CD14-positive monocyte (primary cell): ENCODE measurements at regions not wholly inside any gene's neighbourhood (a gene's known extent, or its start where the extent isn't known, plus 50 kb on each side); places are given as distances from the start of the nearest gene placed in this dataset.

ENCODE experiments used
- DNase-seq, 3 donors: peaks; one replicate each; pipeline ENCODE4 v3.0.0-alpha.2; 2011 to 2022
- H2AFZ ChIP-seq: 2 replicates; pipeline ENCODE4 v1.6.0; 2012; ENCODE audit warnings: mild to moderate bottlenecking, low read depth, low read length, inconsistent platforms; ENCODE audit not compliant: insufficient read depth, poor library complexity, severe bottlenecking
- H3K27ac ChIP-seq, 2 donors: 1 replicate in 1 of 2; 2 replicates in 1 of 2; pipeline ENCODE4 v1.5.1; 2012 to 2013; ENCODE audit warnings: low read length in 2 of 2, control low read depth in 1 of 2, inconsistent platforms in 1 of 2, low read depth in 1 of 2, mild to moderate bottlenecking in 1 of 2
- H3K27me3 ChIP-seq, 2 donors: one replicate each; pipeline versions ENCODE4 v1.6.0 to v1.6.1; 2011 to 2013; ENCODE audit warnings: low read length in 2 of 2; ENCODE audit not compliant: control insufficient read depth in 2 of 2, insufficient read depth in 2 of 2
- H3K36me3 ChIP-seq, 2 donors: replicated peaks in 1 of 2; 1 replicate in 1 of 2; 2 replicates in 1 of 2; pipeline versions ENCODE4 v1.5.1 to v1.6.1; 2012 to 2013; ENCODE audit warnings: low read length in 2 of 2, control low read depth in 1 of 2, inconsistent platforms in 1 of 2, mild to moderate bottlenecking in 1 of 2; ENCODE audit not compliant: insufficient read depth in 2 of 2, control insufficient read depth in 1 of 2
- H3K4me1 ChIP-seq, 2 donors: 1 replicate in 1 of 2; 2 replicates in 1 of 2; pipeline versions ENCODE4 v1.5.1 to v1.6.1; 2012 to 2013; ENCODE audit warnings: low read length in 2 of 2, control low read depth in 1 of 2, inconsistent platforms in 1 of 2, mild to moderate bottlenecking in 1 of 2, moderate library complexity in 1 of 2; ENCODE audit not compliant: insufficient read depth in 2 of 2, control insufficient read depth in 1 of 2
- H3K4me2 ChIP-seq: replicated peaks from 2 replicates; pipeline ENCODE3; 2012; ENCODE audit warnings: low read length, moderate library complexity, mild to moderate bottlenecking; ENCODE audit not compliant: poor library complexity, severe bottlenecking; ENCODE audit errors: extremely low read depth
- H3K4me3 ChIP-seq, 3 experiments: fragments of 200-600 bp in 1 of 3; sonication (generic) in 1 of 3; replicated peaks in 1 of 3; 1 replicate in 2 of 3; 2 replicates in 1 of 3; pipeline ENCODE4 v1.5.1; 2011 to 2013; ENCODE audit warnings: low read length in 3 of 3, mild to moderate bottlenecking in 3 of 3, control low read depth in 2 of 3, low read depth in 2 of 3, inconsistent platforms in 1 of 3, moderate library complexity in 1 of 3
- H3K79me2 ChIP-seq: 2 replicates; pipeline ENCODE4 v1.6.0; 2012; ENCODE audit warnings: mild to moderate bottlenecking, control low read depth, inconsistent platforms, low read length, moderate library complexity; ENCODE audit not compliant: insufficient read depth
- H3K9ac ChIP-seq: 2 replicates; pipeline ENCODE4 v1.6.0; 2017; ENCODE audit warnings: low read length, mild to moderate bottlenecking; ENCODE audit not compliant: insufficient read depth, poor library complexity, severe bottlenecking
- H3K9me3 ChIP-seq, 2 donors: replicated peaks in 1 of 2; 1 replicate in 1 of 2; 2 replicates in 1 of 2; pipeline versions ENCODE4 v1.5.1 to v1.6.1; 2012 to 2013; ENCODE audit warnings: low read length in 2 of 2, control low read depth in 1 of 2; ENCODE audit not compliant: control insufficient read depth in 1 of 2, insufficient read depth in 1 of 2
- H4K20me1 ChIP-seq: 2 replicates; pipeline ENCODE4 v1.6.0; 2012; ENCODE audit warnings: mild to moderate bottlenecking, low read length, control low read depth, moderate library complexity; ENCODE audit not compliant: insufficient read depth
- H3K27ac Mint-ChIP-seq, 7 donors: one replicate each; pipeline ENCODE4 v1.8.0; 2020; ENCODE audit warnings: mild to moderate bottlenecking in 7 of 7, mixed read lengths in 7 of 7, moderate library complexity in 6 of 7, inconsistent platforms in 2 of 7
- H3K27me3 Mint-ChIP-seq, 3 donors: one replicate each; pipeline ENCODE4 v1.8.0; 2021 to 2022; ENCODE audit warnings: low read depth in 3 of 3, mild to moderate bottlenecking in 3 of 3, mixed read lengths in 3 of 3, moderate library complexity in 3 of 3, inconsistent platforms in 1 of 3
- H3K36me3 Mint-ChIP-seq, 2 donors: one replicate each; pipeline ENCODE4 v1.8.0; 2020; ENCODE audit warnings: mixed read lengths in 2 of 2, inconsistent platforms in 1 of 2, mild to moderate bottlenecking in 1 of 2
- H3K4me1 Mint-ChIP-seq: one replicate; pipeline ENCODE4 v1.8.0; 2020; ENCODE audit warnings: mild to moderate bottlenecking, mixed read lengths
- H3K4me3 Mint-ChIP-seq, 2 donors: one replicate each; pipeline ENCODE4 v1.8.0; 2020; ENCODE audit warnings: mild to moderate bottlenecking in 2 of 2, mixed read lengths in 2 of 2, moderate library complexity in 1 of 2
- H3K9me3 Mint-ChIP-seq, 7 donors: one replicate each; pipeline ENCODE4 v1.8.0; 2020 to 2022; ENCODE audit warnings: mixed read lengths in 7 of 7, mild to moderate bottlenecking in 6 of 7, moderate library complexity in 6 of 7, inconsistent platforms in 2 of 7
- CTCF ChIP-seq: fragments of 200-600 bp; IDR thresholded peaks from one replicate; pipeline ENCODE4 v1.8.0; 2022; ENCODE audit warnings: antibody characterized with exemption, mild to moderate bottlenecking
- WGBS: methylation state at CpG from one replicate; pipeline ENCODE4 v1.1.5; 2013; ENCODE audit warnings: missing lambda C conversion rate; ENCODE audit not compliant: insufficient coverage; 5-methylcytosine and 5-hydroxymethylcytosine counted together
- intact Hi-C, 2 donors: fragments of 100-400 bp; cut with micrococcal nuclease; formaldehyde crosslinking; loops; one replicate each; pipeline versions ENCODE4 v1.15.0 to v1.15.1; 2023

- Mint-ChIP-seq H3K4me3 (no peak overlapping the region), H3K36me3 (peaks cover 5 to 10% of the 10 kb centered on the region in 2 donors), H3K27me3 (peaks cover 0 to 9% (median 4%) of the 10 kb centered on the region in 3 donors), H3K27ac (peak overlapping the region in 1 of 7 donors; percentile 50), H3K9me3 (peaks cover 0 to 12% (median 11%) of the 10 kb centered on the region in 7 donors), H3K4me1 (peaks cover 50% of the 10 kb centered on the region)
- WGBS = no CpG with 5 or more reads among the region's 5 CpGs
- H3K36me3 ChIP-seq = no peaks in the 10 kb centered on the region
- H3K27ac ChIP-seq = no peak overlapping the region
- H3K9ac ChIP-seq = no peak overlapping the region
- intact Hi-C loops = loop anchor here in 1 of 2 donors (10.0 kb wide), 1 partner anchor 134 kb away; the partner anchor contains the start of gene SMAD6
- H4K20me1 ChIP-seq = no peaks in the 10 kb centered on the region
- no peaks in the 10 kb centered on the region for H3K27me3 ChIP-seq
- peaks cover 48 to 57% of the 10 kb centered on the region in 2 donors for H3K4me1 ChIP-seq
- DNase-seq = peak; percentile 20 to 45 (median 42)
- no peaks in the 10 kb centered on the region for H3K79me2 ChIP-seq
- H2AFZ ChIP-seq = no peak overlapping the region
- H3K4me2 ChIP-seq = no peak overlapping the region
- H3K4me3 ChIP-seq = no peak overlapping the region
- peaks cover 0 to 8% of the 10 kb centered on the region in 2 donors for H3K9me3 ChIP-seq
- TF ChIP-seq CTCF = peak; percentile 80
These were observed 136.7 kb downstream of the SMAD6 start for GRCh38 chr15:66838671-66839239.

GRCh38 chr15:66839506-66840112 is 137.6 kb downstream of the SMAD6 start:
- Histone ChIP-seq H3K27me3 (no peaks in the 10 kb centered on the region), H3K79me2 (no peaks in the 10 kb centered on the region), H2AFZ (no peak overlapping the region), H3K4me3 (no peak overlapping the region), H3K4me2 (no peak overlapping the region), H3K36me3 (peaks cover 0 to 6% of the 10 kb centered on the region in 2 donors), H4K20me1 (no peaks in the 10 kb centered on the region), H3K4me1 (peaks cover 41 to 49% of the 10 kb centered on the region in 2 donors), H3K27ac (no peak overlapping the region), H3K9ac (no peak overlapping the region), H3K9me3 (peaks cover 0 to 8% of the 10 kb centered on the region in 2 donors)
- TF ChIP-seq CTCF = no peak
- 87% methylated on average over 3 of the region's 4 CpGs for WGBS
- Mint-ChIP-seq H3K27me3 (peaks cover 0 to 9% (median 5%) of the 10 kb centered on the region in 3 donors), H3K4me1 (peaks cover 45% of the 10 kb centered on the region), H3K9me3 (peaks cover 0 to 14% (median 11%) of the 10 kb centered on the region in 7 donors), H3K36me3 (peaks cover 13 to 18% of the 10 kb centered on the region in 2 donors), H3K4me3 (no peak overlapping the region), H3K27ac (peak overlapping the region in 2 of 7 donors; percentile 28 to 50)
- intact Hi-C loops = loop anchor here (5.0 to 10.0 kb wide), 2 partner anchors 135 to 137 kb away; partner anchors contain the start of gene SMAD6 (in 2 of the 2)
- DNase-seq = no peak
